ENCODE measurements at regions not wholly inside any gene's neighbourhood (a gene's known extent, or its start where the extent isn't known, plus 50 kb on each side); places are given as distances from the start of the nearest gene placed in this dataset.

- TF ChIP-seq CTCF (IDR thresholded peaks at IDR 0.05; ENCODE audit: poor library complexity) (no peak), EZH2 (IDR thresholded peaks at IDR 0.05; ENCODE audit: borderline replicate concordance) (no peak)
Observed at GRCh38 chr4:97504713-97505112, 638.6 kb downstream of the STPG2 start.
